ENCODE measurements at regions not wholly inside any gene's neighbourhood (a gene's known extent, or its start where the extent isn't known, plus 50 kb on each side); places are given as distances from the start of the nearest gene placed in this dataset.

DNA sequence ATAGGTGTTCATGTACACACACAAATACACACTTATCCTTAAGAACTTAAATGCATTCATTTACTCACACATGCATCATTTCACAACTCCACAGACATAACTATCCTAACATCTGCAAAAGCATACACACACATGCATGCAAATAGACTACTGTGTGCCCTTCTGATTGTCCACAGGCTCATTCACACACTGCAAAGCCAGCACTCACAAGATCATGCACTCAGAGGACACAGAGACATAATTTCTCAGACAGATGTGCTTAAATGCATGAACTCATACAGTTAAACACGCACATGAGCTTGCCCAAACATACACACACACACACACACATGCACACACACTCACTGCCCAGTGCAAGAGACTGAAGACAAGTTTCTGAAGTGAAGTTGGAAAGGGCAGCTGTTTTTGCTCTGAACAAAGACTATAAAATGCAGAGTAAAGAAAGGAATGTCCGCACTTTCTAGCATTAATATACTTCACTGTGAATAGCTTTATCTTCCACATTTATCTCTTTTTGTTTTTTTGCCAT lies 1018.0 kb upstream of the HS3ST1 start:
- POLR2A ChIA-PET = no interaction called here
- no peak for ATAC-seq
- Histone ChIP-seq H3K27ac (ENCODE audit: low read depth, low read length) (no peak overlapping the region), H3K4me1 (ENCODE audit: control insufficient read depth in 1 of 2, insufficient read depth in 2 of 2, low read length in 2 of 2) (no peaks in the 10 kb centered on the region), H3K4me3 (replicated peaks in 1 of 2; ENCODE audit: low read depth in 1 of 2, low read length in 2 of 2) (no peak overlapping the region), H4K20me1 (ENCODE audit: insufficient read depth) (no peaks in the 10 kb centered on the region), H3K36me3 (ENCODE audit: control insufficient read depth in 1 of 2, insufficient read depth in 2 of 2, low read length in 2 of 2) (no peaks in the 10 kb centered on the region), H2AFZ (ENCODE audit: low read depth, low read length, poor library complexity, severe bottlenecking) (no peak overlapping the region), H3K27me3 (ENCODE audit: insufficient read depth, low read length) (no peaks in the 10 kb centered on the region), H3K9me2 (ENCODE audit: insufficient read depth) (no peaks in the 10 kb centered on the region), H3K9me3 (ENCODE audit: control insufficient read depth in 1 of 2, insufficient read depth in 1 of 2, low read depth in 1 of 2, low read length in 2 of 2) (no peaks in the 10 kb centered on the region; a peak in 1 of 4 replicates), H3K9ac (ENCODE audit: low read length) (no peak overlapping the region), H3K4me2 (ENCODE audit: low read length) (no peak overlapping the region), H3K79me2 (ENCODE audit: insufficient read depth, low read length) (no peaks in the 10 kb centered on the region)
- no peak for TF ChIP-seq FOSL1 (IDR thresholded peaks at IDR 0.05; ENCODE audit: low read depth)
- TF ChIP-seq, protein P1, sequence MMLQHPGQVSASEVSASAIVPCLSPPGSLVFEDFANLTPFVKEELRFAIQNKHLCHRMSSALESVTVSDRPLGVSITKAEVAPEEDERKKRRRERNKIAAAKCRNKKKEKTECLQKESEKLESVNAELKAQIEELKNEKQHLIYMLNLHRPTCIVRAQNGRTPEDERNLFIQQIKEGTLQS (IDR thresholded peaks at IDR 0.05) = no peak
- TF ChIP-seq, protein P2, sequence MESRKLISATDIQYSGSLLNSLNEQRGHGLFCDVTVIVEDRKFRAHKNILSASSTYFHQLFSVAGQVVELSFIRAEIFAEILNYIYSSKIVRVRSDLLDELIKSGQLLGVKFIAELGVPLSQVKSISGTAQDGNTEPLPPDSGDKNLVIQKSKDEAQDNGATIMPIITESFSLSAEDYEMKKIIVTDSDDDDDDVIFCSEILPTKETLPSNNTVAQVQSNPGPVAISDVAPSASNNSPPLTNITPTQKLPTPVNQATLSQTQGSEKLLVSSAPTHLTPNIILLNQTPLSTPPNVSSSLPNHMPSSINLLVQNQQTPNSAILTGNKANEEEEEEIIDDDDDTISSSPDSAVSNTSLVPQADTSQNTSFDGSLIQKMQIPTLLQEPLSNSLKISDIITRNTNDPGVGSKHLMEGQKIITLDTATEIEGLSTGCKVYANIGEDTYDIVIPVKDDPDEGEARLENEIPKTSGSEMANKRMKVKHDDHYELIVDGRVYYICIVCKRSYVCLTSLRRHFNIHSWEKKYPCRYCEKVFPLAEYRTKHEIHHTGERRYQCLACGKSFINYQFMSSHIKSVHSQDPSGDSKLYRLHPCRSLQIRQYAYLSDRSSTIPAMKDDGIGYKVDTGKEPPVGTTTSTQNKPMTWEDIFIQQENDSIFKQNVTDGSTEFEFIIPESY (IDR thresholded peaks at IDR 0.05; ENCODE audit: extremely low read depth, insufficient replicate concordance, low read length) = no peak
- no peak for TF ChIP-seq TCF7L2 (IDR thresholded peaks at IDR 0.05; ENCODE audit: borderline replicate concordance, extremely low read depth, insufficient read depth, insufficient read length)
- no peak for TF ChIP-seq EGR1 (IDR thresholded peaks at IDR 0.05; ENCODE audit: low read depth)
- TF ChIP-seq EZH2phosphoT487 (IDR thresholded peaks at IDR 0.05; ENCODE audit: borderline replicate concordance) = no peak
- no peak for TF ChIP-seq CBX3 (IDR thresholded peaks at IDR 0.05; ENCODE audit: low read depth)
- TF ChIP-seq ELF1 (IDR thresholded peaks at IDR 0.05; ENCODE audit: borderline replicate concordance, low read depth) = no peak
- no peak for TF ChIP-seq ZFX (IDR thresholded peaks at IDR 0.05)
- no peak for TF ChIP-seq POLR2AphosphoS5 (IDR thresholded peaks at IDR 0.05; ENCODE audit: low read depth, low read length)
- TF ChIP-seq CEBPB (IDR thresholded peaks at IDR 0.05; ENCODE audit: low read depth) = no peak
- TF ChIP-seq SIN3A (IDR thresholded peaks at IDR 0.05; ENCODE audit: low read depth) = no peak
- no peak for TF ChIP-seq ZNF274 (IDR thresholded peaks at IDR 0.05; ENCODE audit: low read depth, low read length)
- TF ChIP-seq SP1 (IDR thresholded peaks at IDR 0.05; ENCODE audit: low read depth) = no peak
- no peak for TF ChIP-seq YY1 (IDR thresholded peaks at IDR 0.05; ENCODE audit: extremely low read depth, insufficient replicate concordance, low read depth, low read length)
- TF ChIP-seq, protein P3, sequence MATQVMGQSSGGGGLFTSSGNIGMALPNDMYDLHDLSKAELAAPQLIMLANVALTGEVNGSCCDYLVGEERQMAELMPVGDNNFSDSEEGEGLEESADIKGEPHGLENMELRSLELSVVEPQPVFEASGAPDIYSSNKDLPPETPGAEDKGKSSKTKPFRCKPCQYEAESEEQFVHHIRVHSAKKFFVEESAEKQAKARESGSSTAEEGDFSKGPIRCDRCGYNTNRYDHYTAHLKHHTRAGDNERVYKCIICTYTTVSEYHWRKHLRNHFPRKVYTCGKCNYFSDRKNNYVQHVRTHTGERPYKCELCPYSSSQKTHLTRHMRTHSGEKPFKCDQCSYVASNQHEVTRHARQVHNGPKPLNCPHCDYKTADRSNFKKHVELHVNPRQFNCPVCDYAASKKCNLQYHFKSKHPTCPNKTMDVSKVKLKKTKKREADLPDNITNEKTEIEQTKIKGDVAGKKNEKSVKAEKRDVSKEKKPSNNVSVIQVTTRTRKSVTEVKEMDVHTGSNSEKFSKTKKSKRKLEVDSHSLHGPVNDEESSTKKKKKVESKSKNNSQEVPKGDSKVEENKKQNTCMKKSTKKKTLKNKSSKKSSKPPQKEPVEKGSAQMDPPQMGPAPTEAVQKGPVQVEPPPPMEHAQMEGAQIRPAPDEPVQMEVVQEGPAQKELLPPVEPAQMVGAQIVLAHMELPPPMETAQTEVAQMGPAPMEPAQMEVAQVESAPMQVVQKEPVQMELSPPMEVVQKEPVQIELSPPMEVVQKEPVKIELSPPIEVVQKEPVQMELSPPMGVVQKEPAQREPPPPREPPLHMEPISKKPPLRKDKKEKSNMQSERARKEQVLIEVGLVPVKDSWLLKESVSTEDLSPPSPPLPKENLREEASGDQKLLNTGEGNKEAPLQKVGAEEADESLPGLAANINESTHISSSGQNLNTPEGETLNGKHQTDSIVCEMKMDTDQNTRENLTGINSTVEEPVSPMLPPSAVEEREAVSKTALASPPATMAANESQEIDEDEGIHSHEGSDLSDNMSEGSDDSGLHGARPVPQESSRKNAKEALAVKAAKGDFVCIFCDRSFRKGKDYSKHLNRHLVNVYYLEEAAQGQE (IDR thresholded peaks at IDR 0.05; ENCODE audit: low read depth) = no peak
- RAD21 ChIA-PET (ENCODE audit: low non-redundant PET in 1 of 2, low total read pairs in 2 of 2, uncharacterized antibody in 2 of 2, unreplicated experiment in 2 of 2) = no interaction called here
- CTCF ChIA-PET = no interaction called here
- BruUV-seq (replicated peaks) = no TSS peak
- intact Hi-C loops (cut with micrococcal nuclease) = no loop called here
- no peak for DNase-seq (ENCODE audit: low read depth, low spot score)
